H1 (cell line): ENCODE measurements at regions not wholly inside any gene's neighbourhood (a gene's known extent, or its start where the extent isn't known, plus 50 kb on each side); places are given as distances from the start of the nearest gene placed in this dataset.

ENCODE experiments used
- CBX8 ChIP-seq: fragments of 300-800, 300-1000 bp; sonication (generic); IDR thresholded peaks from 2 replicates; pipeline ENCODE4 v1.7.1; 2016; ENCODE audit warnings: low read depth, low read length, borderline replicate concordance
- EZH2 ChIP-seq: fragments of 200-600 bp; sonication (generic); IDR thresholded peaks from 2 replicates; pipeline ENCODE4 v1.7.1; 2012; ENCODE audit warnings: low read depth, mild to moderate bottlenecking, moderate library complexity, low read length, inconsistent platforms; ENCODE audit not compliant: severe bottlenecking
- JUN ChIP-seq: IDR thresholded peaks from 2 replicates; pipeline ENCODE4 v1.6.1; 2011; ENCODE audit warnings: low read depth, mild to moderate bottlenecking, improper control_type of control experiment, low read length
- KDM5A ChIP-seq: fragments of 200-600 bp; IDR thresholded peaks from 2 replicates; pipeline ENCODE4 v1.7.1; 2012; ENCODE audit warnings: mild to moderate bottlenecking, low read length, inconsistent platforms, mixed read lengths
- POLR2A ChIP-seq, 2 experiments: IDR thresholded peaks; 1 replicate in 1 of 2; 2 replicates in 1 of 2; pipeline ENCODE4 v1.6.1; 2011; ENCODE audit warnings: low read depth in 2 of 2, low read length in 2 of 2, mild to moderate bottlenecking in 2 of 2; ENCODE audit errors: control extremely low read depth in 1 of 2
- SP2 ChIP-seq: IDR thresholded peaks from 2 replicates; pipeline ENCODE4 v1.6.1; 2012; ENCODE audit warnings: mild to moderate bottlenecking, low read length, inconsistent platforms
- TAF1 ChIP-seq: IDR thresholded peaks from 2 replicates; pipeline ENCODE4 v1.6.1; 2011; ENCODE audit warnings: mild to moderate bottlenecking, low read depth, low read length
- TF ChIP-seq, protein P1 (sequence below): IDR thresholded peaks from 2 replicates; pipeline ENCODE4 v1.6.1; 2011; ENCODE audit warnings: low read length, improper control_type of control experiment
- TF ChIP-seq, protein P2 (sequence below), 3 experiments: IDR thresholded peaks; 1 replicate in 2 of 3; 2 replicates in 1 of 3; pipeline versions ENCODE4 v1.5.1 to v1.6.1; 2011; ENCODE audit warnings: low read length in 3 of 3, mild to moderate bottlenecking in 3 of 3, inconsistent platforms in 2 of 3, low read depth in 1 of 3, moderate library complexity in 1 of 3; ENCODE audit not compliant: insufficient read depth in 1 of 3; ENCODE audit errors: control extremely low read depth in 1 of 3

DNA sequence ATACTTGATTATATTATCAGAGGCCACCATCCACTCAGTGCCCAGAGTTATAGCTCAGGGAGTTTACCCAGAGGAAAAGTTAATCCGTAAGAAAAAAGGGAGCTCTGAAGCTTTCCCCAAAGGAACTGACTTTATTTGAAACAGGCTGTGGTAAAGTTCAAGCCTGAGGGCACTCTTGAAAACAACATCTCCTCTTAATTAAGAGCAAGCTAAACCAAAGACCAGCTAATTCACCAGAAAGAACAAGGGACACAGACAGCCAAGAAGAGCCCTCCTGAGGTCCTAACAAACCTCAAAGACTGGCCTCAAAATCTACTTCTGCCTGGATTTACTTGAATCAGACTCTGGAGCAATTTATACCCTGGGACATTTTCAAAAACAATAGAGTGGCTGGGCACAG lies 159.6 kb upstream of the CHST15 start:
- no peak for TF ChIP-seq SP2
- TF ChIP-seq, protein P1, sequence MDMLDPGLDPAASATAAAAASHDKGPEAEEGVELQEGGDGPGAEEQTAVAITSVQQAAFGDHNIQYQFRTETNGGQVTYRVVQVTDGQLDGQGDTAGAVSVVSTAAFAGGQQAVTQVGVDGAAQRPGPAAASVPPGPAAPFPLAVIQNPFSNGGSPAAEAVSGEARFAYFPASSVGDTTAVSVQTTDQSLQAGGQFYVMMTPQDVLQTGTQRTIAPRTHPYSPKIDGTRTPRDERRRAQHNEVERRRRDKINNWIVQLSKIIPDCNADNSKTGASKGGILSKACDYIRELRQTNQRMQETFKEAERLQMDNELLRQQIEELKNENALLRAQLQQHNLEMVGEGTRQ: no peak
- TF ChIP-seq, protein P2, sequence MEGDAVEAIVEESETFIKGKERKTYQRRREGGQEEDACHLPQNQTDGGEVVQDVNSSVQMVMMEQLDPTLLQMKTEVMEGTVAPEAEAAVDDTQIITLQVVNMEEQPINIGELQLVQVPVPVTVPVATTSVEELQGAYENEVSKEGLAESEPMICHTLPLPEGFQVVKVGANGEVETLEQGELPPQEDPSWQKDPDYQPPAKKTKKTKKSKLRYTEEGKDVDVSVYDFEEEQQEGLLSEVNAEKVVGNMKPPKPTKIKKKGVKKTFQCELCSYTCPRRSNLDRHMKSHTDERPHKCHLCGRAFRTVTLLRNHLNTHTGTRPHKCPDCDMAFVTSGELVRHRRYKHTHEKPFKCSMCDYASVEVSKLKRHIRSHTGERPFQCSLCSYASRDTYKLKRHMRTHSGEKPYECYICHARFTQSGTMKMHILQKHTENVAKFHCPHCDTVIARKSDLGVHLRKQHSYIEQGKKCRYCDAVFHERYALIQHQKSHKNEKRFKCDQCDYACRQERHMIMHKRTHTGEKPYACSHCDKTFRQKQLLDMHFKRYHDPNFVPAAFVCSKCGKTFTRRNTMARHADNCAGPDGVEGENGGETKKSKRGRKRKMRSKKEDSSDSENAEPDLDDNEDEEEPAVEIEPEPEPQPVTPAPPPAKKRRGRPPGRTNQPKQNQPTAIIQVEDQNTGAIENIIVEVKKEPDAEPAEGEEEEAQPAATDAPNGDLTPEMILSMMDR (IDR thresholded peaks at IDR 0.05; ENCODE audit: control extremely low read depth in 1 of 3, insufficient read depth in 1 of 3, low read depth in 1 of 3, low read length in 3 of 3): no peak
- no peak for TF ChIP-seq JUN
- TF ChIP-seq KDM5A: no peak
- TF ChIP-seq POLR2A (IDR thresholded peaks at IDR 0.05; ENCODE audit: control extremely low read depth in 1 of 2, low read depth in 2 of 2, low read length in 2 of 2): no peak
- no peak for TF ChIP-seq TAF1
- no peak for TF ChIP-seq EZH2
- no peak for TF ChIP-seq CBX8
